H1 (cell line): ENCODE measurements at regions not wholly inside any gene's neighbourhood (a gene's known extent, or its start where the extent isn't known, plus 50 kb on each side); places are given as distances from the start of the nearest gene placed in this dataset.

Experiments used
- CTCF ChIA-PET: fragments of 300-600 bp; sonication (Branson Sonifier 250); formaldehyde crosslinking; loops from one replicate; lab custom pipeline; 2021; ENCODE audit not compliant: partially characterized antibody; lab: Charles Lee
- POLR2A ChIA-PET: fragments of 300-600 bp; sonication (Branson Sonifier 250); formaldehyde crosslinking; loops from one replicate; lab custom pipeline; 2021; ENCODE audit warnings: inconsistent platforms; ENCODE audit not compliant: partially characterized antibody; lab: Charles Lee
- DNase-seq, 2 experiments: peaks; one replicate each; pipeline versions ENCODE4 v3.0.0 to v3.0.0-alpha.2; 2010 to 2022; ENCODE audit warnings: low spot score in 2 of 2, low read depth in 1 of 2, mixed read lengths in 1 of 2
- FAIRE-seq: peaks from 2 replicates; lab custom pipeline; 2011; peaks lifted over from hg19 to GRCh38; lab: Jason Lieb, UNC
- H2AFZ ChIP-seq: 2 replicates; pipeline ENCODE4 v1.8.1; 2012; ENCODE audit warnings: low read length, inconsistent platforms
- H2AK5ac ChIP-seq: 2 replicates; pipeline ENCODE4 v1.6.1; 2013; ENCODE audit warnings: low read depth, low read length
- H2BK120ac ChIP-seq: replicated peaks from 2 replicates; pipeline ENCODE3; 2013; ENCODE audit warnings: low read depth, low read length, inconsistent platforms
- H2BK12ac ChIP-seq: 2 replicates; pipeline ENCODE4 v1.6.1; 2013; ENCODE audit warnings: low read depth, low read length
- H2BK15ac ChIP-seq: 2 replicates; pipeline ENCODE4 v1.6.1; 2013; ENCODE audit warnings: low read length
- H2BK20ac ChIP-seq: 2 replicates; pipeline ENCODE4 v1.6.1; 2013; ENCODE audit warnings: low read length
- H2BK5ac ChIP-seq: 2 replicates; pipeline ENCODE4 v1.6.1; 2013; ENCODE audit warnings: low read depth, low read length
- H3K14ac ChIP-seq: 2 replicates; pipeline ENCODE4 v1.6.1; 2013; ENCODE audit warnings: inconsistent platforms; ENCODE audit not compliant: insufficient read length
- H3K18ac ChIP-seq: 2 replicates; pipeline ENCODE4 v1.6.1; 2013; ENCODE audit warnings: low read length; ENCODE audit errors: extremely low read depth
- H3K23ac ChIP-seq: 2 replicates; pipeline ENCODE4 v1.6.1; 2013; ENCODE audit warnings: inconsistent platforms; ENCODE audit not compliant: insufficient read length
- H3K23me2 ChIP-seq: 2 replicates; pipeline ENCODE4 v1.6.1; 2013; ENCODE audit warnings: low read depth, low read length
- H3K27ac ChIP-seq: 2 replicates; pipeline ENCODE4 v1.6.1; 2011; ENCODE audit warnings: low read depth, low read length, inconsistent platforms
- H3K27me3 ChIP-seq, 4 experiments: replicated peaks in 1 of 4; 1 replicate in 1 of 4; 2 replicates in 3 of 4; pipeline versions ENCODE4 v1.6.1 to v1.8.1; 2011 to 2013; ENCODE audit warnings: low read length in 3 of 4, mild to moderate bottlenecking in 3 of 4, inconsistent platforms in 2 of 4, mixed read lengths in 2 of 4, moderate library complexity in 1 of 4; ENCODE audit not compliant: control insufficient read depth in 3 of 4, insufficient read depth in 3 of 4; ENCODE audit errors: extremely low read depth in 1 of 4
- H3K36me3 ChIP-seq, 4 experiments: 2 replicates each; pipeline versions ENCODE4 v1.6.1 to v1.8.1; 2011 to 2013; ENCODE audit warnings: mild to moderate bottlenecking in 4 of 4, low read length in 3 of 4, moderate library complexity in 2 of 4, control low read depth in 1 of 4, inconsistent platforms in 1 of 4; ENCODE audit not compliant: insufficient read depth in 4 of 4, control insufficient read depth in 2 of 4
- H3K4ac ChIP-seq: replicated peaks from 2 replicates; pipeline ENCODE3; 2013; ENCODE audit warnings: low read length, low read depth, mixed read lengths, inconsistent platforms; ENCODE audit not compliant: insufficient read length
- H3K4me1 ChIP-seq, 4 experiments: replicated peaks in 1 of 4; 1 replicate in 1 of 4; 2 replicates in 3 of 4; pipeline versions ENCODE4 v1.6.1 to v1.8.1; 2011 to 2013; ENCODE audit warnings: low read length in 3 of 4, inconsistent platforms in 2 of 4, mixed read lengths in 1 of 4; ENCODE audit not compliant: insufficient read depth in 4 of 4, control insufficient read depth in 3 of 4
- H3K4me2 ChIP-seq, 2 experiments: 2 replicates each; pipeline versions ENCODE4 v1.6.1 to v1.8.1; 2011 to 2013; ENCODE audit warnings: low read depth in 2 of 2, low read length in 2 of 2, control low read depth in 1 of 2, inconsistent platforms in 1 of 2, mild to moderate bottlenecking in 1 of 2; ENCODE audit not compliant: insufficient read depth in 1 of 2
- H3K4me3 ChIP-seq, 4 experiments: fragments of 200-600, 300-600 bp in 1 of 4; sonication (generic), shearing (Covaris generic), sonication (Bioruptor Twin) in 1 of 4; 2 replicates each; pipeline versions ENCODE4 v1.5.1 to v1.8.1; 2011 to 2016; ENCODE audit warnings: low read length in 4 of 4, low read depth in 3 of 4, control low read depth in 2 of 4, inconsistent platforms in 2 of 4, mild to moderate bottlenecking in 2 of 4, mixed read lengths in 1 of 4, moderate library complexity in 1 of 4; ENCODE audit not compliant: insufficient read depth in 2 of 4; ENCODE audit errors: extremely low read depth in 1 of 4
- H3K56ac ChIP-seq: replicated peaks from 2 replicates; pipeline ENCODE3; 2013; ENCODE audit warnings: low read depth, mild to moderate bottlenecking, mixed read lengths, low read length, inconsistent platforms; ENCODE audit not compliant: insufficient read length
- H3K79me1 ChIP-seq: 2 replicates; pipeline ENCODE4 v1.6.1; 2013; ENCODE audit warnings: low read depth, low read length, control low read depth
- H3K79me2 ChIP-seq, 2 experiments: 2 replicates each; pipeline versions ENCODE4 v1.6.1 to v1.8.1; 2012 to 2013; ENCODE audit warnings: low read length in 2 of 2, mild to moderate bottlenecking in 2 of 2, inconsistent platforms in 1 of 2; ENCODE audit not compliant: insufficient read depth in 2 of 2, control insufficient read depth in 1 of 2
- H3K9ac ChIP-seq, 4 experiments: replicated peaks in 1 of 4; 1 replicate in 1 of 4; 2 replicates in 3 of 4; pipeline versions ENCODE4 v1.6.1 to v1.8.1; 2011 to 2013; ENCODE audit warnings: low read depth in 3 of 4, low read length in 3 of 4, control low read depth in 2 of 4, mild to moderate bottlenecking in 2 of 4, moderate library complexity in 2 of 4, inconsistent platforms in 1 of 4; ENCODE audit errors: extremely low read depth in 1 of 4
- H3K9me3 ChIP-seq, 2 experiments: 2 replicates each; pipeline versions ENCODE4 v1.6.1 to v1.8.1; 2012 to 2013; ENCODE audit warnings: mild to moderate bottlenecking in 2 of 2, moderate library complexity in 2 of 2, control low read depth in 1 of 2, inconsistent platforms in 1 of 2, low read depth in 1 of 2, low read length in 1 of 2, mixed read lengths in 1 of 2; ENCODE audit not compliant: insufficient read depth in 2 of 2
- H4K20me1 ChIP-seq, 2 experiments: replicated peaks in 1 of 2; 2 replicates each; pipeline versions ENCODE3 to v1.8.1; 2011 to 2013; ENCODE audit warnings: inconsistent platforms in 2 of 2, low read length in 2 of 2, mild to moderate bottlenecking in 1 of 2; ENCODE audit not compliant: insufficient read depth in 2 of 2, control insufficient read depth in 1 of 2
- H4K5ac ChIP-seq: 2 replicates; pipeline ENCODE4 v1.6.1; 2013; ENCODE audit warnings: low read length, low read depth, mixed read lengths, inconsistent platforms; ENCODE audit not compliant: insufficient read length
- H4K8ac ChIP-seq: 2 replicates; pipeline ENCODE4 v1.8.0; 2013; ENCODE audit warnings: mild to moderate bottlenecking, moderate library complexity, low read length, inconsistent platforms; ENCODE audit not compliant: insufficient read depth; ENCODE audit errors: extremely low read depth
- H4K91ac ChIP-seq: replicated peaks from 2 replicates; pipeline ENCODE3; 2013; ENCODE audit warnings: low read length, mixed read lengths, inconsistent platforms; ENCODE audit not compliant: insufficient read length
- BRCA1 ChIP-seq: IDR thresholded peaks from 2 replicates; pipeline ENCODE4 v1.6.1; 2012; ENCODE audit warnings: low read depth, low read length, improper control_type of control experiment
- CHD1 ChIP-seq: IDR thresholded peaks from 2 replicates; pipeline ENCODE4 v1.6.1; 2012; ENCODE audit warnings: low read depth, low read length, improper control_type of control experiment
- CHD2 ChIP-seq: IDR thresholded peaks from 2 replicates; pipeline ENCODE4 v1.6.1; 2012; ENCODE audit warnings: low read length, improper control_type of control experiment
- CREB1 ChIP-seq: IDR thresholded peaks from 2 replicates; pipeline ENCODE4 v1.6.1; 2012; ENCODE audit warnings: inconsistent platforms
- EZH2 ChIP-seq: fragments of 200-600 bp; sonication (generic); IDR thresholded peaks from 2 replicates; pipeline ENCODE4 v1.7.1; 2012; ENCODE audit warnings: low read depth, mild to moderate bottlenecking, moderate library complexity, low read length, inconsistent platforms; ENCODE audit not compliant: severe bottlenecking
- GTF2F1 ChIP-seq: IDR thresholded peaks from 2 replicates; pipeline ENCODE4 v1.6.1; 2012; ENCODE audit warnings: low read depth, low read length, improper control_type of control experiment, borderline replicate concordance
- HDAC6 ChIP-seq: IDR thresholded peaks from one replicate; pipeline ENCODE4 v1.7.1; 2012; ENCODE audit warnings: low read depth, mild to moderate bottlenecking, inconsistent platforms, low read length, moderate library complexity
- KDM1A ChIP-seq: fragments of 200-600, 300-600 bp; sonication (generic); IDR thresholded peaks from 2 replicates; pipeline ENCODE4 v1.7.1; 2016; ENCODE audit warnings: mild to moderate bottlenecking, low read length, borderline replicate concordance
- NANOG ChIP-seq: IDR thresholded peaks from 2 replicates; pipeline ENCODE4 v1.6.1; 2011; ENCODE audit warnings: low read length, low read depth, mild to moderate bottlenecking, inconsistent platforms; ENCODE audit not compliant: insufficient read depth, poor library complexity, severe bottlenecking
- PHF8 ChIP-seq: fragments of 200-600 bp; sonication (generic); conservative IDR thresholded peaks from 2 replicates; pipeline ENCODE4 v1.7.1; 2012; ENCODE audit warnings: low read depth, mild to moderate bottlenecking, inconsistent platforms, low read length, moderate library complexity
- SIN3A ChIP-seq, 2 experiments: IDR thresholded peaks in 1 of 2; conservative IDR thresholded peaks in 1 of 2; 2 replicates each; pipeline ENCODE4 v1.6.1; 2011 to 2012; ENCODE audit warnings: low read length in 2 of 2, improper control_type of control experiment in 1 of 2, low read depth in 1 of 2, mild to moderate bottlenecking in 1 of 2
- TAF1 ChIP-seq: IDR thresholded peaks from 2 replicates; pipeline ENCODE4 v1.6.1; 2011; ENCODE audit warnings: mild to moderate bottlenecking, low read depth, low read length
- YY1 ChIP-seq: IDR thresholded peaks from 2 replicates; pipeline ENCODE4 v1.6.1; 2011; ENCODE audit warnings: low read depth, mild to moderate bottlenecking, low read length
- WGBS, 2 experiments: shearing (Covaris generic) in 1 of 2; methylation state at CpG; one replicate each; pipeline versions ENCODE4 v1.1.6 to v1.1.7; 2013 to 2015; ENCODE audit warnings: low lambda C conversion rate in 2 of 2, mixed read lengths in 2 of 2, inconsistent platforms in 1 of 2, low coverage in 1 of 2, missing lambda C conversion rate in 1 of 2; ENCODE audit not compliant: insufficient replicate concordance in 2 of 2, insufficient coverage in 1 of 2, insufficient read length in 1 of 2; ENCODE audit errors: extremely low coverage in 1 of 2, missing lambda C conversion rate in 1 of 2; 5-methylcytosine and 5-hydroxymethylcytosine counted together
- TF ChIP-seq, protein P1 (sequence below): IDR thresholded peaks from 2 replicates; pipeline ENCODE4 v1.6.1; 2011; ENCODE audit warnings: low read length, improper control_type of control experiment

- WGBS, 2 experiments = 92% methylated on average over 3 of the region's 3 CpGs; no CpG with 5 or more reads in 1 of the 2 experiments
- TF ChIP-seq KDM1A (no peak), YY1 (no peak), NANOG (no peak), GTF2F1 (no peak), CHD2 (no peak), PHF8 (no peak), CHD1 (no peak), SIN3A (conservative IDR thresholded peaks at IDR 0.05 in 1 of 2, IDR thresholded peaks at IDR 0.05 in 1 of 2; ENCODE audit: low read depth in 1 of 2, low read length in 2 of 2) (no peak), CREB1 (no peak), BRCA1 (no peak), HDAC6 (no peak), EZH2 (no peak), TAF1 (no peak)
- TF ChIP-seq, protein P1, sequence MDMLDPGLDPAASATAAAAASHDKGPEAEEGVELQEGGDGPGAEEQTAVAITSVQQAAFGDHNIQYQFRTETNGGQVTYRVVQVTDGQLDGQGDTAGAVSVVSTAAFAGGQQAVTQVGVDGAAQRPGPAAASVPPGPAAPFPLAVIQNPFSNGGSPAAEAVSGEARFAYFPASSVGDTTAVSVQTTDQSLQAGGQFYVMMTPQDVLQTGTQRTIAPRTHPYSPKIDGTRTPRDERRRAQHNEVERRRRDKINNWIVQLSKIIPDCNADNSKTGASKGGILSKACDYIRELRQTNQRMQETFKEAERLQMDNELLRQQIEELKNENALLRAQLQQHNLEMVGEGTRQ = no peak
These were observed 876.3 kb upstream of the FOXG1 start for GRCh38 chr14:27890259-27890658.

More at GRCh38 chr14:27890259-27890658, 876.3 kb upstream of the FOXG1 start:
- H4K8ac ChIP-seq = no peak overlapping the region
- H3K4me3 ChIP-seq = no peak overlapping the region
- no peak overlapping the region for H3K4me2 ChIP-seq
- H2BK120ac ChIP-seq = no peak overlapping the region
- H3K4me1 ChIP-seq = no peaks in the 10 kb centered on the region
- H2BK20ac ChIP-seq = no peak overlapping the region
- FAIRE-seq (no peak), DNase-seq (no peak)
- H3K4ac ChIP-seq = no peak overlapping the region
- H2AFZ ChIP-seq = no peak overlapping the region
- ChIA-PET CTCF (interaction anchor here (0.6 kb wide), 1 partner anchor 973 kb away, joined by 3 read pairs; no protein-coding TSS in a partner anchor), POLR2A (no interaction called here)
- H4K5ac ChIP-seq = no peak overlapping the region
- no peaks in the 10 kb centered on the region for H3K79me1 ChIP-seq
- no peak overlapping the region for H3K27ac ChIP-seq
- no peaks in the 10 kb centered on the region for H3K36me3 ChIP-seq
- H3K9ac ChIP-seq = no peak overlapping the region
- H2AK5ac ChIP-seq = no peak overlapping the region
- no peaks in the 10 kb centered on the region for H3K9me3 ChIP-seq
- no peak overlapping the region for H2BK12ac ChIP-seq
- H3K56ac ChIP-seq = no peak overlapping the region
- H4K91ac ChIP-seq = no peak overlapping the region
- H3K23me2 ChIP-seq = no peaks in the 10 kb centered on the region
- no peak overlapping the region for H3K14ac ChIP-seq
- no peak overlapping the region for H3K23ac ChIP-seq
- no peak overlapping the region for H2BK15ac ChIP-seq
- H3K27me3 ChIP-seq = no peaks in the 10 kb centered on the region
- H2BK5ac ChIP-seq = no peak overlapping the region
- H4K20me1 ChIP-seq = no peaks in the 10 kb centered on the region
- no peaks in the 10 kb centered on the region for H3K79me2 ChIP-seq
- H3K18ac ChIP-seq = no peak overlapping the region
